SW 1271 (cell line): ENCODE measurements at regions not wholly inside any gene's neighbourhood (a gene's known extent, or its start where the extent isn't known, plus 50 kb on each side); places are given as distances from the start of the nearest gene placed in this dataset.
"Not testable (repeated sequence)": the region's sequence is repeated elsewhere in the genome, so short reads cannot be mapped to it uniquely, and the experiment has no call there.

Experiments
- DNase-seq, 2 experiments: peaks; one replicate each; lab custom pipeline; 2025; lab: John Stamatoyannopoulos, UW

GRCh38 chrX:131595120-131595519 is 51.2 kb downstream of the OR13H1 start:
- no peak for DNase-seq

- DNase-seq, result no peak
Measured at GRCh38 chrX:131607792-131608369, 64.0 kb downstream of the OR13H1 start.

GRCh38 chrX:131609480-131609879 is 65.6 kb downstream of the OR13H1 start:
- DNase-seq, result no peak

- no peak for DNase-seq
Measured at GRCh38 chrX:131613260-131613659, 69.4 kb downstream of the OR13H1 start.

GRCh38 chrX:131614241-131614640 is 70.4 kb downstream of the OR13H1 start:
- DNase-seq, result no peak

GRCh38 chrX:131617182-131617581 is 73.3 kb downstream of the OR13H1 start:
- no peak for DNase-seq

- DNase-seq, result no peak
Measured at GRCh38 chrX:131621650-131622049, 77.8 kb downstream of the OR13H1 start.

GRCh38 chrX:131626681-131627296 is 82.9 kb downstream of the OR13H1 start:
- no peak for DNase-seq

- no peak for DNase-seq
Measured at GRCh38 chrX:131630534-131630933, 86.7 kb downstream of the OR13H1 start.

GRCh38 chrX:131633285-131633917 is 89.5 kb downstream of the OR13H1 start:
- peak in 1 of 2 experiments; percentile 3 for DNase-seq

GRCh38 chrX:131634900-131635299 is 91.0 kb downstream of the OR13H1 start:
- DNase-seq, result no peak

- DNase-seq, result no peak
Measured at GRCh38 chrX:131646106-131646505, 102.2 kb downstream of the OR13H1 start.

- DNase-seq, result no peak
Measured at GRCh38 chrX:131649741-131650140, 105.9 kb downstream of the OR13H1 start.

GRCh38 chrX:131650637-131651410 is 107.0 kb downstream of the OR13H1 start:
- no peak for DNase-seq

GRCh38 chrX:131663726-131664125 is 119.9 kb downstream of the OR13H1 start:
- not testable (repeated sequence) for DNase-seq

- DNase-seq, result no peak
Measured at GRCh38 chrX:131671735-131672134, 127.9 kb downstream of the OR13H1 start.

- peak in 1 of 2 experiments; percentile 2 for DNase-seq
Measured at GRCh38 chrX:131675596-131676194, 131.8 kb downstream of the OR13H1 start.

- DNase-seq, result peak; percentile 0 to 1
Measured at GRCh38 chrX:131677655-131678628, 134.1 kb downstream of the OR13H1 start.

GRCh38 chrX:131682735-131683134 is 138.9 kb downstream of the OR13H1 start:
- DNase-seq, result not testable (repeated sequence)

- DNase-seq, result no peak
Measured at GRCh38 chrX:131693359-131693758, 149.5 kb downstream of the OR13H1 start.

GRCh38 chrX:131696989-131697388 is 153.1 kb downstream of the OR13H1 start:
- DNase-seq, result not testable (repeated sequence)
